PC-9 (cell line): ENCODE measurements at regions not wholly inside any gene's neighbourhood (a gene's known extent, or its start where the extent isn't known, plus 50 kb on each side); places are given as distances from the start of the nearest gene placed in this dataset.

Experiments
- BruUV-seq: library from RNA; stranded (reverse); fragments of 400-500 nt; replicated peaks from 2 replicates; lab custom pipeline; 2021; lab: Mats Ljungman, UMichigan
- CTCF ChIA-PET: fragments of 300-600 bp; sonication (Branson Sonifier 250); formaldehyde crosslinking; loops from one replicate; lab custom pipeline; 2022; ENCODE audit warnings: antibody characterized with exemption; lab: Charles Lee
- POLR2A ChIA-PET: fragments of 300-600 bp; sonication (Branson Sonifier 250); formaldehyde crosslinking; loops from one replicate; lab custom pipeline; 2022; ENCODE audit warnings: antibody characterized with exemption; ENCODE audit not compliant: unreplicated experiment; lab: Charles Lee
- DNase-seq, 2 experiments: peaks; one replicate each; pipeline versions ENCODE4 v3.0.0 to v3.0.0-alpha.2; 2015 to 2022; ENCODE audit warnings: mixed read lengths in 1 of 2
- H2AFZ ChIP-seq: fragments of 200-600 bp; sonication (generic); 2 replicates; pipeline ENCODE4 v1.8.1; 2017; ENCODE audit warnings: antibody characterized with exemption
- H3F3A ChIP-seq: fragments of 200-600 bp; sonication (generic); 2 replicates; pipeline ENCODE4 v1.8.1; 2017; ENCODE audit warnings: antibody characterized with exemption, mild to moderate bottlenecking, low read depth; ENCODE audit not compliant: insufficient read depth
- H3K27ac ChIP-seq: fragments of 200-600 bp; sonication (generic); 2 replicates; pipeline ENCODE4 v1.6.1; 2016; ENCODE audit warnings: mixed run types
- H3K27me3 ChIP-seq: fragments of 200-600 bp; sonication (generic); 2 replicates; pipeline ENCODE4 v1.6.1; 2016; ENCODE audit warnings: low read depth, mixed run types; ENCODE audit not compliant: insufficient read depth
- H3K36me3 ChIP-seq: fragments of 200-600 bp; sonication (generic); 2 replicates; pipeline ENCODE4 v1.6.1; 2016; ENCODE audit warnings: low read depth, mixed run types
- H3K4me1 ChIP-seq: fragments of 200-600 bp; sonication (generic); replicated peaks from 2 replicates; pipeline ENCODE4 v1.6.1; 2016; ENCODE audit warnings: mixed run types; ENCODE audit not compliant: insufficient read depth
- H3K4me2 ChIP-seq: fragments of 200-600 bp; sonication (generic); 2 replicates; pipeline ENCODE4 v1.6.1; 2017; ENCODE audit warnings: mixed run types
- H3K4me3 ChIP-seq: fragments of 200-600 bp; sonication (generic); 2 replicates; pipeline ENCODE4 v1.6.1; 2016; ENCODE audit warnings: mixed run types
- H3K79me2 ChIP-seq: fragments of 200-600 bp; sonication (generic); 2 replicates; pipeline ENCODE4 v1.6.1; 2017; ENCODE audit warnings: low read depth, mixed run types
- H3K9me2 ChIP-seq: fragments of 200-600 bp; sonication (generic); 2 replicates; pipeline ENCODE4 v1.8.1; 2017; ENCODE audit warnings: mild to moderate bottlenecking; ENCODE audit not compliant: insufficient read depth
- H3K9me3 ChIP-seq: fragments of 200-600 bp; sonication (generic); 2 replicates; pipeline ENCODE4 v1.8.1; 2016; ENCODE audit warnings: low read depth; ENCODE audit not compliant: insufficient read depth
- H4K20me1 ChIP-seq: fragments of 200-600 bp; sonication (generic); 2 replicates; pipeline ENCODE4 v1.8.1; 2017; ENCODE audit not compliant: insufficient read depth
- CTCF ChIP-seq: fragments of 200-600 bp; sonication (generic); conservative IDR thresholded peaks from 2 replicates; pipeline ENCODE4 v1.6.1; 2017; ENCODE audit warnings: mixed run types, antibody characterized with exemption, mild to moderate bottlenecking, moderate library complexity
- EZH2 ChIP-seq: fragments of 200-600 bp; sonication (generic); IDR thresholded peaks from 2 replicates; pipeline ENCODE4 v1.8.0; 2017; ENCODE audit warnings: antibody characterized with exemption, low read depth
- intact Hi-C: fragments of 100-400 bp; cut with micrococcal nuclease; formaldehyde crosslinking; loops from one replicate; pipeline ENCODE4 v1.10.0; 2022; ENCODE audit not compliant: unreplicated experiment

GRCh38 chr9:26243726-26244125 is 565.5 kb upstream of the TUSC1 start:
- no peak overlapping the region for H2AFZ ChIP-seq
- no peaks in the 10 kb centered on the region for H3K9me2 ChIP-seq
- no peak overlapping the region for H3K4me2 ChIP-seq
- no peak overlapping the region for H3K4me3 ChIP-seq
- no peak for TF ChIP-seq CTCF
- no peak for TF ChIP-seq EZH2
- no peaks in the 10 kb centered on the region for H3K79me2 ChIP-seq
- BruUV-seq, result no TSS peak
- no peaks in the 10 kb centered on the region for H3K27me3 ChIP-seq
- intact Hi-C loops, result no loop called here
- H3F3A ChIP-seq, result no peaks in the 10 kb centered on the region
- no peak for DNase-seq
- no peaks in the 10 kb centered on the region for H3K9me3 ChIP-seq
- POLR2A ChIA-PET, result no interaction called here
- H3K27ac ChIP-seq, result no peak overlapping the region
- H3K36me3 ChIP-seq, result no peaks in the 10 kb centered on the region
- H4K20me1 ChIP-seq, result no peaks in the 10 kb centered on the region
- CTCF ChIA-PET, result no interaction called here
- no peaks in the 10 kb centered on the region for H3K4me1 ChIP-seq

- intact Hi-C loops, result no loop called here
Measured at GRCh38 chr9:26243029-26243697, 564.9 kb upstream of the TUSC1 start.

GRCh38 chr9:26240020-26240419 is 561.8 kb upstream of the TUSC1 start:
- Histone ChIP-seq H3K27me3 (no peaks in the 10 kb centered on the region), H3K4me3 (no peak overlapping the region), H3K4me2 (no peak overlapping the region), H3K27ac (no peak overlapping the region), H3K79me2 (no peaks in the 10 kb centered on the region), H3F3A (no peaks in the 10 kb centered on the region), H3K4me1 (no peaks in the 10 kb centered on the region), H2AFZ (no peak overlapping the region), H3K36me3 (no peaks in the 10 kb centered on the region), H4K20me1 (no peaks in the 10 kb centered on the region), H3K9me3 (no peaks in the 10 kb centered on the region), H3K9me2 (no peaks in the 10 kb centered on the region)
- ChIA-PET POLR2A (no interaction called here), CTCF (no interaction called here)
- TF ChIP-seq EZH2, result no peak
- no peak for TF ChIP-seq CTCF
- intact Hi-C loops, result no loop called here
- no peak for DNase-seq
- BruUV-seq, result no TSS peak

More at GRCh38 chr9:26243029-26243697, 564.9 kb upstream of the TUSC1 start:
- no peaks in the 10 kb centered on the region for H3K36me3 ChIP-seq
- ChIA-PET POLR2A (no interaction called here), CTCF (no interaction called here)
- no peak for DNase-seq
- no peak overlapping the region for H3K27ac ChIP-seq
- no peak overlapping the region for H2AFZ ChIP-seq
- no peak overlapping the region for H3K4me2 ChIP-seq
- no peaks in the 10 kb centered on the region for H4K20me1 ChIP-seq
- no peaks in the 10 kb centered on the region for H3K27me3 ChIP-seq
- no peaks in the 10 kb centered on the region for H3K79me2 ChIP-seq
- H3F3A ChIP-seq, result no peaks in the 10 kb centered on the region
- no peak overlapping the region for H3K4me3 ChIP-seq
- H3K4me1 ChIP-seq, result no peaks in the 10 kb centered on the region
- TF ChIP-seq CTCF (no peak), EZH2 (no peak)
- no peaks in the 10 kb centered on the region for H3K9me2 ChIP-seq
- no peaks in the 10 kb centered on the region for H3K9me3 ChIP-seq
- no TSS peak for BruUV-seq
